WI38 (cell line): ENCODE measurements at regions not wholly inside any gene's neighbourhood (a gene's known extent, or its start where the extent isn't known, plus 50 kb on each side); places are given as distances from the start of the nearest gene placed in this dataset.
"Not testable (repeated sequence)": the region's sequence is repeated elsewhere in the genome, so short reads cannot be mapped to it uniquely, and the experiment has no call there.

Source experiments
- H3K4me3 ChIP-seq: 2 replicates; pipeline ENCODE4 v1.5.1; 2011; ENCODE audit warnings: low read depth, mild to moderate bottlenecking, control low read depth, low read length
- CTCF ChIP-seq: IDR thresholded peaks from 2 replicates; pipeline ENCODE4 v1.5.1; 2012; ENCODE audit warnings: low read depth, mild to moderate bottlenecking, control low read depth, low read length

- no peak for TF ChIP-seq CTCF
- no peak overlapping the region for H3K4me3 ChIP-seq
Measured at GRCh38 chr21:38903690-38904139, 98.0 kb downstream of the ETS2 start.

GRCh38 chr21:38902608-38903445, 97.1 kb downstream of the ETS2 start:
- no peak overlapping the region for H3K4me3 ChIP-seq
- TF ChIP-seq CTCF, result no peak

- H3K4me3 ChIP-seq, result no peak overlapping the region
- no peak for TF ChIP-seq CTCF
Measured at GRCh38 chr21:38900499-38900898, 94.8 kb downstream of the ETS2 start.

GRCh38 chr21:38899985-38900384, 94.3 kb downstream of the ETS2 start:
- not testable (repeated sequence) for H3K4me3 ChIP-seq

- TF ChIP-seq CTCF, result no peak
- no peak overlapping the region for H3K4me3 ChIP-seq
Measured at GRCh38 chr21:38899277-38899947, 93.7 kb downstream of the ETS2 start.

- no peak overlapping the region for H3K4me3 ChIP-seq
- no peak for TF ChIP-seq CTCF
Measured at GRCh38 chr21:38898422-38899096, 92.8 kb downstream of the ETS2 start.

- no peak overlapping the region for H3K4me3 ChIP-seq
- no peak for TF ChIP-seq CTCF
Measured at GRCh38 chr21:38897532-38898421, 92.0 kb downstream of the ETS2 start.
